ENCODE measurements at regions not wholly inside any gene's neighbourhood (a gene's known extent, or its start where the extent isn't known, plus 50 kb on each side); places are given as distances from the start of the nearest gene placed in this dataset.

DNA sequence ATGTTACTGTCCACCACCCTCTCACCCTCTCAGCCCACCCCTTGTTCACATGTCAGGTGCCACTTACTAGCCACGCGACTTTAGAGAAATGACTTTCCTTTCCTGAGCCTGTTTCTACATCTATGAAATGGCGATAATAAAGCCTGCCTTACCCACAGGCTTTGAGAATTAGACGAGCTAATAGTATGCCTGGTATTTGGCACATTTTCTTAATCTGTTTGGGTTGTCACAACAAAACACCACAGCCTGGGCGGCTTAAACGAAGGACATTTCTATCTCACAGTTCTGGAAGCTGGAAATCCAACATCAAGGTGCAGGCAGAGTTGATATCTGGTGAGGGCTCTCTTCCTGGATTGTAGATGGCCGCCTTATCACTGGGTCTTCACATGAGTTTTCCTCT lies 273.9 kb upstream of the FMN2 start:
- DNase-seq (ENCODE audit: low read depth in 2 of 3, low spot score in 1 of 3) = no peak

DNA sequence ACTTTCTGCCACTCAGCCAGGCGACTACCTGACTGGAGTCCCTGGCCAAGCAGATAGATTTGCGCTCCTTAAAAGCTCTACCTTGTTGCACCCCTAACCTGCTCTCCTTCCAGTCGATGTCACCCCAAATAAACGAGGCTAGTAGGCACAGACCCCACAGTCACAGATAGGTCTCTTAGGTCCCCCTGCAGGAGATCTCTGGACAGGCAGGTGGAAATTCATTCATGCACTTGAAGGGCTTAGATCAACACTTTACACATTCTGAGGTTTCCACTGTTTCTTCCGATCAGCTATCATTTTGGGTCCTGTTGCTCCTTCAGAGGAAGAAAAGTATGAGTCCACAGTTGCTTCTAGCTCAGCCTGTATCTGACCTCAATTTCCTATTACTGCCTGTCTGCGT lies 272.6 kb upstream of the FMN2 start:
- DNase-seq (ENCODE audit: low read depth in 2 of 3, low spot score in 1 of 3) = no peak

- no peak for DNase-seq (ENCODE audit: low read depth in 2 of 3, low spot score in 1 of 3)
Observed at GRCh38 chr1:239819756-239820250, 271.9 kb upstream of the FMN2 start.

- DNase-seq (ENCODE audit: low read depth in 2 of 3, low spot score in 1 of 3) = no peak
Observed at GRCh38 chr1:239823852-239824251, 267.8 kb upstream of the FMN2 start.

DNA sequence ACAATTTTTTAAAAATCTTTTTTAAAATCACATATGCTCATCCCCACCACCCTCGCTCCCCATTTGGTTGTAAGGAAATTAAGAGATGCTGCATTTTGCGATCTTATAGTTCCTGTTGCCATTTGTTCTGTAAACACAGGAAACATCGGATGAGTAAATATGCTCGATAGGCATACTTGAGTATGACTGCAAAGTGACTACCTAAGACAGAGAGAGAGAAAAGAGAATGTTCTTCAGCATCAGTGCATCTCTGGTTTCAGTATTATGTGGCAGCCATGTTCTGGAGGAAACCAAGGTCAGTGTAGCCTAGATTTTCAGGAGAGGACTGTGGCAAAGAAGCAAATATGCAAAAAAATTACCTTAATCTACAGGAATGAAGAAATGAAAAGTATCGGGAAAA lies 265.5 kb upstream of the FMN2 start:
- DNase-seq (ENCODE audit: low read depth in 2 of 3, low spot score in 1 of 3) = no peak

DNA sequence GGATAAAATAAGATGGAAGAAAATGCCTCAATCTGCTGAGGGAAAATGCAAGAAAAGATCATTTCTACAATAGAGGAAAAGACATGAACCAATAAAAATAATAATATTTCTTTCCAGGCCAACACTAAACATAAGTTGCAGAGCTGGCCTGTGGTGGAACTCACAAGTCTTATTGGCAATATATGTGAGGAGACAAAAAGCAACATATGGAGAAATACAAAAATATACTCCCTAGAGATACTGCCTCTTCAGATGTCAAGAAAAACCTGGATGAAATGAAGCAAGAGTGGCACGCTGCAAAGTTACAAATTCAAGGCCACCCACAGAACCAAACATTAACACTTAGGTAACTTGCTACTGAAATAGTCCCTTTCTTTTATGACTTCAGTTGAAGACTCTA lies 264.9 kb upstream of the FMN2 start:
- DNase-seq (ENCODE audit: low read depth in 2 of 3, low spot score in 1 of 3) = no peak

- no peak for DNase-seq (ENCODE audit: low read depth in 2 of 3, low spot score in 1 of 3)
Observed at GRCh38 chr1:239829535-239829934, 262.1 kb upstream of the FMN2 start.

GRCh38 chr1:239831577-239832355 lies 259.9 kb upstream of the FMN2 start:
- DNase-seq (ENCODE audit: low read depth in 2 of 3, low spot score in 1 of 3) = no peak

- DNase-seq (ENCODE audit: low read depth in 2 of 3, low spot score in 1 of 3) = no peak
Observed at GRCh38 chr1:239833723-239834122, 258.0 kb upstream of the FMN2 start.

DNA sequence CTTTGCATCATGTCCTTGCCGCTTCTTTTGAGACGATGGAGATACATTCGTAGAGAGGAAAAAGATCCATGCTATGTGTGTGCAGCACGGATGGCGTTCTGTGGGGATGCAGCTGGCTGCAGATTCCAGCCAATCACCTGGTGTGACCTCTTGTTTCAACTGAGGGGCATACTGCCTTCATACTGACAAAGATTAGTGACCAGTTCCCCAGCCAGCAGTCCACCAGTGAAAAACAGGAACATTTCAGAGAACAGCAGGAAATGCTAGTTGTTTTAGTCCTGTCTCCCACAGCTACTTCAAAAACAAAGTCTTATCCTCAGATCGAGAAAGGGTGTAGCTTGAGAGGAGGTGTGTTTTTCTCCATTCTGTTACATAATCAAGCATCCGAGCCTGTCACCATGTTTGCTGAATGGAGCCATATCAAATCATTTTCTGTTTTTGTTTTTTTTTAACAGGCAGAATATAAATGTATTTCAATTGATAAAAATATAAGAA lies 255.7 kb upstream of the FMN2 start:
- no peak for DNase-seq (ENCODE audit: low read depth in 2 of 3, low spot score in 1 of 3)

DNA sequence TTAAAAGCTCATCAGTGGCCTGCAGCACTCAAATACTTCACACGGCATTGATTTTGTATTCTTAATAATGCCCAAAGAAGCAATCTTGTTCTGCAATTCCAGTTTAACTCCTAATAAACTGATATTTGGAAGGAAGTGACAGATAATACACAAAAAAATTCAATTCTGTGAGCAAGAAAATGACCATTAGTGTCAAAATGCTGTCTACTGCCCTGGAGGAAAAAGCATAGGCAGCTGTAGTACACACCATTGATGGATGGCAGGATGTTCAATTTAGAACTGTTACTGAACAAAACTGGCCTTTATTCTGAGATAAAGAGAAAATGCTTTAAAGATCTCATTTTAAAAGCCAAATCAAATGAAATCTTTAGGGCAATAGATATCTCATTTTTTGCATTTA lies 251.3 kb upstream of the FMN2 start:
- no peak for DNase-seq (ENCODE audit: low read depth in 2 of 3, low spot score in 1 of 3)

GRCh38 chr1:239840790-239841189 lies 250.9 kb upstream of the FMN2 start:
- no peak for DNase-seq (ENCODE audit: low read depth in 2 of 3, low spot score in 1 of 3)

GRCh38 chr1:239841631-239842030 lies 250.1 kb upstream of the FMN2 start:
- no peak for DNase-seq (ENCODE audit: low read depth in 2 of 3, low spot score in 1 of 3)

- DNase-seq (ENCODE audit: low read depth in 2 of 3, low spot score in 1 of 3) = no peak
Observed at GRCh38 chr1:239843541-239843940, 248.1 kb upstream of the FMN2 start.

- no peak for DNase-seq (ENCODE audit: low read depth in 2 of 3, low spot score in 1 of 3)
Observed at GRCh38 chr1:239844833-239845232, 246.8 kb upstream of the FMN2 start.

DNA sequence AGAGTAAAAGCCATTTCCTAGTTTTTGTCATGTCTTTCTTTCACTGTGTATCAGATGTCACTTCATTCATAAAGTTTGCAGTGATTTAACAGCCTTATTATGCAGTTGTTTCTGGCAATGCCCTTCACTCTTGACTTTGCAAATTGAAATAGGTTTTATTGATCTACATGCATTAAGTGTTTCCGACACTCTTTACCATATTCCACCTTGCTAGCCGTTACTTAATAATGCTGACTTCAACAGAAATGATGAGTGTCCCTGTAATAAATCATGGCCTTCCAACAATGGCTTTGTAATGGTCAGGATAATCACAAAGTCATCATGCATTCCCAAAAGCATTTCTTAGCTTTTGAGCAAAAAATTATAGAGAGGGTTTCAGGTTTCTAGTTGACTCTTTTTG lies 236.8 kb upstream of the FMN2 start:
- DNase-seq (ENCODE audit: low read depth in 2 of 3, low spot score in 1 of 3) = no peak

DNA sequence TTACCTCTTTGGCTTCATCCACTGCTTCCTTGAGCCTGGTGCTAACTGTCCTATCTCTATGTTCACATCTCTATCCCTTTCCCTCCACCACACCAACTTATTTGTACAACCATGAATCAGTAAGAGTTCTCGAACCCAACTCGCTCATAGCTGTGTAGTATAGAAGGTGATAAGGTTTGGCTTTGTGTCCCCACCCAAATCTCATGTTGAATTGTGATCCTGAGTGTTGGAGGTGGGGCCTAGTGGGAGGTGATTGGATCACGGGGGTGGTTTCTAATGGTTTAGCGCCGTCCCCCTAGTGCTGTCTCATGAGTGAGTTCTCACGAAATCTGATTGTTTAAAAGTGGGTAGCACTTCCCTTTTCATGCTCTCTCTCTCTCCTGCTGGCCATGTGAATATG lies 235.6 kb upstream of the FMN2 start:
- DNase-seq (ENCODE audit: low read depth in 2 of 3, low spot score in 1 of 3) = no peak

DNA sequence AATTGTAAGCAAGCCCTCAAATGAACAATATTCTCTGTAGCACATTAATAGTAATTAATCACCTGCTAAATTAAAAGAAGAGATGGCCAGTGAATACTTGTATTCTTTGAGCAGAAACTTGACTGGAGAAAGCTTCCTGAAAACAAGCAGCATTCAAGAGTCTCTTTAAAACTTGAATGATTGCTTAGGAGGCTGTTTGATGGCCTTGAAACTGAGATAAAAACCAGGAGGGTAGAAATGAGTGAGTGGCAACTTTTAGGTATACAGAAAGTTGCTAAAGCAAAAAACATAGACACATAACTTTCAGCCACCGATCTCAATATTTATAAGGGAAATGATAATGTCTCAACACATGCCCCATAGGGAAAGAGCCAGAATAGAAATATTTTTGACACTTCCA lies 234.8 kb upstream of the FMN2 start:
- DNase-seq (ENCODE audit: low read depth in 2 of 3, low spot score in 1 of 3) = no peak

GRCh38 chr1:239858057-239858456 lies 233.6 kb upstream of the FMN2 start:
- no peak for DNase-seq (ENCODE audit: low read depth in 2 of 3, low spot score in 1 of 3)

DNA sequence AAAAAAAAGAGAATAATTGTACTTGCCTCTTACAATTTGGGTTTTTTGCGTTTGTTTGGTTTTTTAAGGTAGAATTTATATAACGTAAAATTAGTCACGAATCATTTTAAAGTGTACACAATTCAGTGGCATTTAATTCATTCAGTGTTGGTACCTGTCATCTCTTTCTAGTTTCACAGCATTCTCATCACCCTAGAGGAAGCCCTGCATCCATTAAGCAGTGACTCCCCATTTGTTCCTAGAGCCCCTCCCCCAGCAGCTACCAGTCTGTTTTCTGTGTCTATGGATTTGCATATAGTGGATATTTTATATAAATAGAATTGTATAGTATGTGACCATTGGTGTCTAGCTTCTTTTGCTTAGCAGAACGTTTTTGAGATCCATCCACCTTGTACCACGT lies 233.2 kb upstream of the FMN2 start:
- DNase-seq (ENCODE audit: low read depth in 2 of 3, low spot score in 1 of 3) = no peak

- no peak for DNase-seq (ENCODE audit: low read depth in 2 of 3, low spot score in 1 of 3)
Observed at GRCh38 chr1:239861985-239862384, 229.7 kb upstream of the FMN2 start.

GRCh38 chr1:239868058-239868832 lies 223.4 kb upstream of the FMN2 start:
- no peak for DNase-seq (ENCODE audit: low read depth in 2 of 3, low spot score in 1 of 3)
